Kidney glomerular epithelial cell (primary cell): ENCODE measurements at regions not wholly inside any gene's neighbourhood (a gene's known extent, or its start where the extent isn't known, plus 50 kb on each side); places are given as distances from the start of the nearest gene placed in this dataset.

Experiments
- DNase-seq: peaks from one replicate; lab custom pipeline; 2025; lab: John Stamatoyannopoulos, UW

GRCh38 chr4:44118971-44119680 is 329.5 kb downstream of the KCTD8 start:
- no peak for DNase-seq

GRCh38 chr4:44120646-44121045 is 328.0 kb downstream of the KCTD8 start:
- DNase-seq = no peak

GRCh38 chr4:44121210-44121609 is 327.4 kb downstream of the KCTD8 start:
- DNase-seq = no peak
